ENCODE measurements at regions not wholly inside any gene's neighbourhood (a gene's known extent, or its start where the extent isn't known, plus 50 kb on each side); places are given as distances from the start of the nearest gene placed in this dataset.
"Not testable (repeated sequence)": the region's sequence is repeated elsewhere in the genome, so short reads cannot be mapped to it uniquely, and the experiment has no call there.

DNA sequence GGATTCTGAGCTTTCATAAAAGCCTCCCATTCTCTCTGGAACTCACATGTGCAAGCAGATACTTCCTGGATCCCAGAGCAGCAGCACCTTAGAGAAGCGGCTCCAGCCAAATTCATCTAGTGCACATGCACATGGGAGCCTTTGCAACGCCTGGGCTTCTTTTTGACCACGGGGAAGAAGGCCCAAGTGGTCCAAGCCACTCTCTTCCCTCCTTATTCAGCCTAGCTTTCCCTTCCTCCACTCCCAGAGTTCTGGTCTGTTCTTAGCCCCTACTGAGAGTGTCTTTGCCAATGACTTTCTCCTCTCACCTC is 118.7 kb downstream of the ZNF365 start:
- ATAC-seq (no peak), DNase-seq (no peak)
- Histone ChIP-seq H3K27me3 (no peaks in the 10 kb centered on the region), H3K9me3 (no peaks in the 10 kb centered on the region), H3K27ac (no peak overlapping the region), H3K36me3 (no peaks in the 10 kb centered on the region), H3K4me1 (peaks cover 7% of the 10 kb centered on the region), H3K4me3 (no peak overlapping the region)
- TF ChIP-seq, protein P1, sequence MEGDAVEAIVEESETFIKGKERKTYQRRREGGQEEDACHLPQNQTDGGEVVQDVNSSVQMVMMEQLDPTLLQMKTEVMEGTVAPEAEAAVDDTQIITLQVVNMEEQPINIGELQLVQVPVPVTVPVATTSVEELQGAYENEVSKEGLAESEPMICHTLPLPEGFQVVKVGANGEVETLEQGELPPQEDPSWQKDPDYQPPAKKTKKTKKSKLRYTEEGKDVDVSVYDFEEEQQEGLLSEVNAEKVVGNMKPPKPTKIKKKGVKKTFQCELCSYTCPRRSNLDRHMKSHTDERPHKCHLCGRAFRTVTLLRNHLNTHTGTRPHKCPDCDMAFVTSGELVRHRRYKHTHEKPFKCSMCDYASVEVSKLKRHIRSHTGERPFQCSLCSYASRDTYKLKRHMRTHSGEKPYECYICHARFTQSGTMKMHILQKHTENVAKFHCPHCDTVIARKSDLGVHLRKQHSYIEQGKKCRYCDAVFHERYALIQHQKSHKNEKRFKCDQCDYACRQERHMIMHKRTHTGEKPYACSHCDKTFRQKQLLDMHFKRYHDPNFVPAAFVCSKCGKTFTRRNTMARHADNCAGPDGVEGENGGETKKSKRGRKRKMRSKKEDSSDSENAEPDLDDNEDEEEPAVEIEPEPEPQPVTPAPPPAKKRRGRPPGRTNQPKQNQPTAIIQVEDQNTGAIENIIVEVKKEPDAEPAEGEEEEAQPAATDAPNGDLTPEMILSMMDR (IDR thresholded peaks at IDR 0.05) = no peak
- intact Hi-C loops (cut with DNase I) = no loop called here

GRCh38 chr10:62496925-62497324 is 122.8 kb downstream of the ZNF365 start:
- intact Hi-C loops (cut with DNase I) = no loop called here
- Histone ChIP-seq H3K27ac (no peak overlapping the region), H3K4me1 (peaks cover 5% of the 10 kb centered on the region), H3K4me3 (no peak overlapping the region), H3K27me3 (no peaks in the 10 kb centered on the region), H3K9me3 (no peaks in the 10 kb centered on the region), H3K36me3 (no peaks in the 10 kb centered on the region)
- TF ChIP-seq, protein P1 (IDR thresholded peaks at IDR 0.05) = no peak
- no peak for DNase-seq
- ATAC-seq = no peak

DNA sequence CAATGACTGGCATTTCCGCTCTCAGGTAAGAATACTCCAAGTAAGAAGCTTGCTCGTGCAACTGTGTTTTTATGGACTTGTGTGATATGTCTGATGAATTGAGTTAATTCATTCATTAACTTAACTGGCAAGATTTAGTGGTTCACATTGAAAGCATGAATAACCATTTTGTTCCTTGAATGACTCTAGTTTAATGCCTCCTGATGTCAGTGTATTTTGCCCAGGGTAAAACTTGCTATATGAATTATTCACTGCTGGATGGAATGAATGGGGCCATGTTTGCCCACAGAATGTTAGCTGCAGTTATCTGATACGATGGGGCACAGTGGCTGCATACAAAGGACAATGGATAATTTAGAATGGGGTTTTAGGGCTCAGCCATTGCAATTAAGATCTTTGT is 124.1 kb downstream of the ZNF365 start:
- Histone ChIP-seq H3K9me3 (no peaks in the 10 kb centered on the region), H3K36me3 (no peaks in the 10 kb centered on the region), H3K4me1 (no peaks in the 10 kb centered on the region), H3K4me3 (no peak overlapping the region), H3K27me3 (no peaks in the 10 kb centered on the region), H3K27ac (no peak overlapping the region)
- ATAC-seq (no peak), DNase-seq (no peak)
- TF ChIP-seq, protein P1 (IDR thresholded peaks at IDR 0.05) = no peak
- intact Hi-C loops (cut with DNase I) = no loop called here

- H3K27ac ChIP-seq; H3K4me1 ChIP-seq; H3K4me3 ChIP-seq; H3K36me3 ChIP-seq; H3K27me3 ChIP-seq; DNase-seq; intact Hi-C loops (cut with DNase I); H3K9me3 ChIP-seq: not testable (repeated sequence)
- ATAC-seq = peak; percentile 55
These were observed 125.9 kb downstream of the ZNF365 start for GRCh38 chr10:62500116-62500515.

DNA sequence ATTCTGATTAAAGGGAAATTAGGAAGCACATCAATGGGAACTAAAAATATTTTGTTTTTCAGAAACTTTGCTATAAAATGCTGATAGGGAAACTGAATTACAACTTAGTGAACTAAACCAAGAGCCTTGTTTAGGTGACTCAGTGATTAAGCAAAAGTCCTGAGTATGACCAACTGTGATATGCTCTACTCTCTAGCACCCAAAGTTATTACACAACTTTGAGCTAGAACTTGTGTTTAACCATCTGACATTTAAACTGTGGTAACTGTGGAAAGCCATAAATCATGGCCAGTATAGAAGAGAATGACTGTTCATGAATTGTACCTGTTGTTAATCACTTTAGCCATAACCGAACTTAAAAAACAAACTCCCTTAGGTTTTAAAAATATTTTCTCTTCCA is 127.4 kb downstream of the ZNF365 start:
- Histone ChIP-seq H3K36me3 (no peaks in the 10 kb centered on the region), H3K4me1 (peaks cover 7% of the 10 kb centered on the region), H3K9me3 (no peaks in the 10 kb centered on the region), H3K27me3 (no peaks in the 10 kb centered on the region), H3K27ac (no peak overlapping the region), H3K4me3 (no peak overlapping the region)
- DNase-seq (no peak), ATAC-seq (peak; percentile 62)
- intact Hi-C loops (cut with DNase I) = no loop called here
- TF ChIP-seq, protein P1 (IDR thresholded peaks at IDR 0.05) = no peak

DNA sequence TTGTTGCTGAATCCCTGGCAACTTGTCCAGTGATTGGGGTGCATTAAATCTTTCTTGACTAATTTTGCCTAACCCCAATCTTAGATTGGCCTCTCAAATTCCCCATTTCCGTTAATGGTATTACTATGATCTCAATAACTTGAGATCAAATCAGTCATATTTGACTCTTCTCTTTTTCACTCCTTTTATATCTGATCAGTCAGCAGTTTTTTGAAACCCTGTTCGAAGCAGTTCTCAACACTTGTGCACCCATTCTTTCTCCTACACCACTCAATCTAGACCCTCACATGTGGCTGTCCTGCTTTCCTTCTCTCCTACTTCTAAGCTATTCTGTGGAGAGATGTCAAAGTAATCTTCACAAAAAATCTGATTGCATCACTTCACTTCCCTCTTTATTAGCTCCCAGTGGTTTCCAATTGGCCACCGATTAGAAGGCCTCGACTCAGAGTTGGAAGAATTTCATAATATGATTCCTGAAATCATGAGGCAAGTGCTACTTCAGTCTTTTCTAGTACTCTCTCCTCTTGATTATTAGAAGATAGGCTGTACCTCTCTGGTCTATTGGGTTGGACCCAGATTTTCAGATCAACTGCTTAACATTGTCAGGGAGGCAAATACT is 128.9 kb downstream of the ZNF365 start:
- no peak overlapping the region for H3K27ac ChIP-seq
- intact Hi-C loops (cut with DNase I) = no loop called here
- DNase-seq = no peak

More for the DNA sequence above, 128.9 kb downstream of the ZNF365 start:
- peak; percentile 82 for ATAC-seq
- Histone ChIP-seq H3K36me3 (no peaks in the 10 kb centered on the region), H3K9me3 (no peaks in the 10 kb centered on the region), H3K27me3 (no peaks in the 10 kb centered on the region), H3K4me1 (peaks cover 7% of the 10 kb centered on the region), H3K4me3 (no peak overlapping the region)
- TF ChIP-seq, protein P1 (IDR thresholded peaks at IDR 0.05) = no peak
